WTC11 (cell line): ENCODE measurements at regions not wholly inside any gene's neighbourhood (a gene's known extent, or its start where the extent isn't known, plus 50 kb on each side); places are given as distances from the start of the nearest gene placed in this dataset.

Source experiments
- ATAC-seq: fragments of 200-7000 bp; cut with Tn5 transposase; 2 replicates; pipeline ENCODE4 v1.10.0; 2021; ENCODE audit warnings: mild to moderate bottlenecking, moderate library complexity
- CTCF ChIA-PET: fragments of 300-600 bp; sonication (Branson Sonifier 250); formaldehyde crosslinking; loops from one replicate; lab custom pipeline; 2021; ENCODE audit warnings: antibody characterized with exemption; lab: Charles Lee
- POLR2A ChIA-PET: fragments of 350-600 bp; sonication (Branson Sonifier 250); formaldehyde crosslinking; loops from one replicate; lab custom pipeline; 2021; ENCODE audit warnings: antibody characterized with exemption; lab: Charles Lee
- DNase-seq: peaks from one replicate; pipeline ENCODE4 v3.0.0; 2021; ENCODE audit warnings: low spot score
- H3K27ac Mint-ChIP-seq: 2 replicates; pipeline ENCODE4 v1.8.0; 2021; ENCODE audit warnings: mixed read lengths
- H3K27me3 Mint-ChIP-seq: 2 replicates; pipeline ENCODE4 v1.8.0; 2021; ENCODE audit warnings: low read depth, mild to moderate bottlenecking, moderate library complexity, mixed read lengths
- H3K36me3 Mint-ChIP-seq: 2 replicates; pipeline ENCODE4 v1.8.0; 2021; ENCODE audit warnings: mixed read lengths
- H3K4me1 Mint-ChIP-seq: 2 replicates; pipeline ENCODE4 v1.8.0; 2022; ENCODE audit warnings: mixed read lengths
- H3K4me3 Mint-ChIP-seq: 2 replicates; pipeline ENCODE4 v1.8.0; 2021; ENCODE audit warnings: mild to moderate bottlenecking, moderate library complexity, mixed read lengths
- H3K9me3 Mint-ChIP-seq: 2 replicates; pipeline ENCODE4 v1.8.0; 2021; ENCODE audit warnings: mixed read lengths
- ATF2 ChIP-seq: sonication (generic); formaldehyde crosslinking; IDR thresholded peaks from 2 replicates; pipeline ENCODE4 v1.8.1; 2022; ENCODE audit warnings: low read depth, missing genetic modification reagents, borderline replicate concordance
- ELF4 ChIP-seq: sonication (generic); formaldehyde crosslinking; IDR thresholded peaks from 2 replicates; pipeline ENCODE4 v1.8.1; 2022; ENCODE audit warnings: low read depth, mild to moderate bottlenecking, moderate library complexity, missing genetic modification reagents
- ERG ChIP-seq: fragments of 250-450 bp; sonication (Bioruptor Pico); IDR thresholded peaks from 2 replicates; pipeline ENCODE4 v1.8.0; 2021; ENCODE audit warnings: mild to moderate bottlenecking
- FOXP1 ChIP-seq: sonication (generic); formaldehyde crosslinking; IDR thresholded peaks from 2 replicates; pipeline ENCODE4 v1.8.0; 2022; ENCODE audit warnings: missing genetic modification reagents, mild to moderate bottlenecking, moderate library complexity, borderline replicate concordance
- GABPB1 ChIP-seq: sonication (generic); formaldehyde crosslinking; IDR thresholded peaks from 2 replicates; pipeline ENCODE4 v1.8.1; 2023; ENCODE audit warnings: mild to moderate bottlenecking, missing genetic modification reagents
- HMGA2 ChIP-seq: fragments of 250-450 bp; sonication (Bioruptor Pico); IDR thresholded peaks from 2 replicates; pipeline ENCODE4 v1.4.0; 2021; ENCODE audit warnings: mild to moderate bottlenecking, moderate library complexity
- NFE2L1 ChIP-seq: sonication (generic); formaldehyde crosslinking; IDR thresholded peaks from 2 replicates; pipeline ENCODE4 v1.8.1; 2023; ENCODE audit warnings: missing genetic modification reagents
- NFYB ChIP-seq: sonication (generic); formaldehyde crosslinking; conservative IDR thresholded peaks from 2 replicates; pipeline ENCODE4 v1.8.0; 2022; ENCODE audit warnings: low read depth, missing genetic modification reagents
- RELA ChIP-seq: sonication (generic); formaldehyde crosslinking; IDR thresholded peaks from 2 replicates; pipeline ENCODE4 v1.8.1; 2022; ENCODE audit warnings: missing genetic modification reagents, mild to moderate bottlenecking, borderline replicate concordance
- RORB ChIP-seq: fragments of 250-450 bp; sonication (Bioruptor Pico); IDR thresholded peaks from 2 replicates; pipeline ENCODE4 v1.9.0; 2021; ENCODE audit warnings: mild to moderate bottlenecking
- TCF7 ChIP-seq: sonication (generic); formaldehyde crosslinking; IDR thresholded peaks from 2 replicates; pipeline ENCODE4 v1.8.0; 2022; ENCODE audit warnings: mild to moderate bottlenecking, low read depth, missing genetic modification reagents, moderate library complexity
- ZMAT4 ChIP-seq: fragments of 250-450 bp; sonication (Bioruptor Pico); IDR thresholded peaks from 2 replicates; pipeline ENCODE4 v1.9.0; 2021; ENCODE audit warnings: mild to moderate bottlenecking
- ZNF138 ChIP-seq: sonication (generic); formaldehyde crosslinking; conservative IDR thresholded peaks from 2 replicates; pipeline ENCODE4 v1.8.1; 2022; ENCODE audit warnings: mild to moderate bottlenecking, moderate library complexity, missing genetic modification reagents
- ZNF232 ChIP-seq: sonication (generic); formaldehyde crosslinking; IDR thresholded peaks from 2 replicates; pipeline ENCODE4 v1.8.0; 2022; ENCODE audit warnings: mild to moderate bottlenecking, missing genetic modification reagents
- ZNF263 ChIP-seq: sonication (generic); formaldehyde crosslinking; IDR thresholded peaks from 2 replicates; pipeline ENCODE4 v1.8.1; 2022; ENCODE audit warnings: low read depth, mild to moderate bottlenecking, moderate library complexity, missing genetic modification reagents
- ZNF423 ChIP-seq: fragments of 250-450 bp; sonication (Bioruptor Pico); IDR thresholded peaks from 2 replicates; pipeline ENCODE4 v2.1.2; 2022; ENCODE audit warnings: mild to moderate bottlenecking, moderate library complexity
- TF ChIP-seq, protein P1 (sequence below): sonication (generic); formaldehyde crosslinking; IDR thresholded peaks from 2 replicates; pipeline ENCODE4 v1.8.0; 2022; ENCODE audit warnings: mild to moderate bottlenecking, missing genetic modification reagents
- TF ChIP-seq, protein P2 (sequence below): sonication (generic); formaldehyde crosslinking; IDR thresholded peaks from 2 replicates; pipeline ENCODE4 v1.8.1; 2023; ENCODE audit warnings: mild to moderate bottlenecking, missing genetic modification reagents
- TF ChIP-seq, protein P3 (sequence below): sonication (generic); formaldehyde crosslinking; IDR thresholded peaks from 2 replicates; pipeline ENCODE4 v1.8.1; 2022; ENCODE audit warnings: missing genetic modification reagents, borderline replicate concordance
- TF ChIP-seq, protein P4 (sequence below): sonication (generic); formaldehyde crosslinking; IDR thresholded peaks from 2 replicates; pipeline ENCODE4 v1.8.1; 2022; ENCODE audit warnings: mild to moderate bottlenecking, moderate library complexity, missing genetic modification reagents
- TF ChIP-seq, protein P5 (sequence below): sonication (generic); formaldehyde crosslinking; IDR thresholded peaks from 2 replicates; pipeline ENCODE4 v1.8.1; 2022; ENCODE audit warnings: mild to moderate bottlenecking, missing genetic modification reagents, moderate library complexity, borderline replicate concordance

DNA sequence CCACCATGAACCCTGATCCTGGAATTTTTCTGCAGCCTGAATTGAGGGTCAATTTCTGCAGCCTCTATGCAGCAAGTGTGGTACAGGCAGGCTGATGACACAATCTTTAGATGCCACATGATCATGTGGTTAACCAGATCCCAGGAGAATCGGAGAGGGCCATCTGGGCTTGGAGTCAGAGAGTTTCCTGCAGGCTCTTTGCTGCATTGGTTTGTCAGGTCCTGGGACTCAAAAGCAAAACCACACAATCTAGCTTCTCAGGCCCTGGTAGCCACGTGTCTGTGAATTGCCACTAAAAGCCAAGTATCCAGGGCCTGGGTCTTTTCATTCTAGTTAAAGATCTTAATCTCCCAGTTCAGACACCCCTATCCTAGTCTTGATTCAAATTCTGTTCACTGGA, 464.5 kb downstream of the BCOR start (continued):
- TF ChIP-seq, protein P1, sequence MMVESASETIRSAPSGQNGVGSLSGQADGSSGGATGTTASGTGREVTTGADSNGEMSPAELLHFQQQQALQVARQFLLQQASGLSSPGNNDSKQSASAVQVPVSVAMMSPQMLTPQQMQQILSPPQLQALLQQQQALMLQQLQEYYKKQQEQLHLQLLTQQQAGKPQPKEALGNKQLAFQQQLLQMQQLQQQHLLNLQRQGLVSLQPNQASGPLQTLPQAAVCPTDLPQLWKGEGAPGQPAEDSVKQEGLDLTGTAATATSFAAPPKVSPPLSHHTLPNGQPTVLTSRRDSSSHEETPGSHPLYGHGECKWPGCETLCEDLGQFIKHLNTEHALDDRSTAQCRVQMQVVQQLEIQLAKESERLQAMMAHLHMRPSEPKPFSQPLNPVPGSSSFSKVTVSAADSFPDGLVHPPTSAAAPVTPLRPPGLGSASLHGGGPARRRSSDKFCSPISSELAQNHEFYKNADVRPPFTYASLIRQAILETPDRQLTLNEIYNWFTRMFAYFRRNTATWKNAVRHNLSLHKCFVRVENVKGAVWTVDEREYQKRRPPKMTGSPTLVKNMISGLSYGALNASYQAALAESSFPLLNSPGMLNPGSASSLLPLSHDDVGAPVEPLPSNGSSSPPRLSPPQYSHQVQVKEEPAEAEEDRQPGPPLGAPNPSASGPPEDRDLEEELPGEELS (CRISPR knock-in tag), result no peak
- TF ChIP-seq ZMAT4 (CRISPR knock-in tag), result no peak
- no peak for TF ChIP-seq TCF7 (CRISPR knock-in tag)
- no peak for TF ChIP-seq NFE2L1
- TF ChIP-seq ELF4 (CRISPR knock-in tag), result no peak
- TF ChIP-seq GABPB1 (CRISPR knock-in tag), result no peak
- TF ChIP-seq, protein P2, sequence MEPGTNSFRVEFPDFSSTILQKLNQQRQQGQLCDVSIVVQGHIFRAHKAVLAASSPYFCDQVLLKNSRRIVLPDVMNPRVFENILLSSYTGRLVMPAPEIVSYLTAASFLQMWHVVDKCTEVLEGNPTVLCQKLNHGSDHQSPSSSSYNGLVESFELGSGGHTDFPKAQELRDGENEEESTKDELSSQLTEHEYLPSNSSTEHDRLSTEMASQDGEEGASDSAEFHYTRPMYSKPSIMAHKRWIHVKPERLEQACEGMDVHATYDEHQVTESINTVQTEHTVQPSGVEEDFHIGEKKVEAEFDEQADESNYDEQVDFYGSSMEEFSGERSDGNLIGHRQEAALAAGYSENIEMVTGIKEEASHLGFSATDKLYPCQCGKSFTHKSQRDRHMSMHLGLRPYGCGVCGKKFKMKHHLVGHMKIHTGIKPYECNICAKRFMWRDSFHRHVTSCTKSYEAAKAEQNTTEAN (CRISPR knock-in tag), result no peak

GRCh38 chrX:39636481-39636880, 461.3 kb downstream of the BCOR start:
- Mint-ChIP-seq H3K4me3 (no peak overlapping the region), H3K4me1 (0 out of 2 replicates have a peak, but pooled peaks cover 3% of the 10 kb centered on the region)
- POLR2A ChIA-PET, result no interaction called here

More at GRCh38 chrX:39636481-39636880, 461.3 kb downstream of the BCOR start:
- DNase-seq (no peak), ATAC-seq (no peak)
- H3K9me3 Mint-ChIP-seq, result peaks cover 8% of the 10 kb centered on the region; the same call in 1 of the 2 replicates
- H3K36me3 Mint-ChIP-seq, result no peaks in the 10 kb centered on the region
- no peak for TF ChIP-seq RORB (CRISPR knock-in tag)
- TF ChIP-seq, protein P3, sequence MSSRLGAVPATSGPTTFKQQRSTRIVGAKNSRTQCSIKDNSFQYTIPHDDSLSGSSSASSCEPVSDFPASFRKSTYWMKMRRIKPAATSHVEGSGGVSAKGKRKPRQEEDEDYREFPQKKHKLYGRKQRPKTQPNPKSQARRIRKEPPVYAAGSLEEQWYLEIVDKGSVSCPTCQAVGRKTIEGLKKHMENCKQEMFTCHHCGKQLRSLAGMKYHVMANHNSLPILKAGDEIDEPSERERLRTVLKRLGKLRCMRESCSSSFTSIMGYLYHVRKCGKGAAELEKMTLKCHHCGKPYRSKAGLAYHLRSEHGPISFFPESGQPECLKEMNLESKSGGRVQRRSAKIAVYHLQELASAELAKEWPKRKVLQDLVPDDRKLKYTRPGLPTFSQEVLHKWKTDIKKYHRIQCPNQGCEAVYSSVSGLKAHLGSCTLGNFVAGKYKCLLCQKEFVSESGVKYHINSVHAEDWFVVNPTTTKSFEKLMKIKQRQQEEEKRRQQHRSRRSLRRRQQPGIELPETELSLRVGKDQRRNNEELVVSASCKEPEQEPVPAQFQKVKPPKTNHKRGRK (CRISPR knock-in tag), result no peak
- TF ChIP-seq, protein P4, sequence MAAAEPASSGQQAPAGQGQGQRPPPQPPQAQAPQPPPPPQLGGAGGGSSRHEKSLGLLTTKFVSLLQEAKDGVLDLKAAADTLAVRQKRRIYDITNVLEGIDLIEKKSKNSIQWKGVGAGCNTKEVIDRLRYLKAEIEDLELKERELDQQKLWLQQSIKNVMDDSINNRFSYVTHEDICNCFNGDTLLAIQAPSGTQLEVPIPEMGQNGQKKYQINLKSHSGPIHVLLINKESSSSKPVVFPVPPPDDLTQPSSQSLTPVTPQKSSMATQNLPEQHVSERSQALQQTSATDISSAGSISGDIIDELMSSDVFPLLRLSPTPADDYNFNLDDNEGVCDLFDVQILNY (CRISPR knock-in tag), result no peak
- no peak for TF ChIP-seq NFYB
- TF ChIP-seq ERG (CRISPR knock-in tag), result no peak
- TF ChIP-seq FOXP1 (CRISPR knock-in tag), result no peak
- TF ChIP-seq ATF2 (CRISPR knock-in tag), result no peak
- no peak for TF ChIP-seq HMGA2 (CRISPR knock-in tag)
- TF ChIP-seq ZNF138 (CRISPR knock-in tag), result no peak
- no peak for TF ChIP-seq ZNF423 (CRISPR knock-in tag)
- TF ChIP-seq, protein P5, sequence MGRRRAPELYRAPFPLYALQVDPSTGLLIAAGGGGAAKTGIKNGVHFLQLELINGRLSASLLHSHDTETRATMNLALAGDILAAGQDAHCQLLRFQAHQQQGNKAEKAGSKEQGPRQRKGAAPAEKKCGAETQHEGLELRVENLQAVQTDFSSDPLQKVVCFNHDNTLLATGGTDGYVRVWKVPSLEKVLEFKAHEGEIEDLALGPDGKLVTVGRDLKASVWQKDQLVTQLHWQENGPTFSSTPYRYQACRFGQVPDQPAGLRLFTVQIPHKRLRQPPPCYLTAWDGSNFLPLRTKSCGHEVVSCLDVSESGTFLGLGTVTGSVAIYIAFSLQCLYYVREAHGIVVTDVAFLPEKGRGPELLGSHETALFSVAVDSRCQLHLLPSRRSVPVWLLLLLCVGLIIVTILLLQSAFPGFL (CRISPR knock-in tag), result no peak
- TF ChIP-seq ZNF232 (CRISPR knock-in tag), result no peak
- TF ChIP-seq ZNF263 (CRISPR knock-in tag), result no peak
- TF ChIP-seq RELA (CRISPR knock-in tag), result no peak
- no peaks in the 10 kb centered on the region for H3K27me3 Mint-ChIP-seq
- no peak overlapping the region for H3K27ac Mint-ChIP-seq
- CTCF ChIA-PET, result no interaction called here
